C4-2B (cell line): ENCODE measurements at regions not wholly inside any gene's neighbourhood (a gene's known extent, or its start where the extent isn't known, plus 50 kb on each side); places are given as distances from the start of the nearest gene placed in this dataset.
"Not testable (repeated sequence)": the region's sequence is repeated elsewhere in the genome, so short reads cannot be mapped to it uniquely, and the experiment has no call there.

Experiments used
- CTCF ChIP-seq: fragments of 450-650 bp; conservative IDR thresholded peaks from 2 replicates; pipeline ENCODE4 v1.5.1; 2017; ENCODE audit warnings: mild to moderate bottlenecking
- ZFX ChIP-seq: fragments of 450-650 bp; IDR thresholded peaks from 2 replicates; pipeline ENCODE4 v1.6.1; 2017

- not testable (repeated sequence) for TF ChIP-seq CTCF, ZFX
Measured at GRCh38 chr7:106342049-106342448, 57.3 kb upstream of the NAMPT start.
